GM23338 (cell line): ENCODE measurements at regions not wholly inside any gene's neighbourhood (a gene's known extent, or its start where the extent isn't known, plus 50 kb on each side); places are given as distances from the start of the nearest gene placed in this dataset.

Experiments
- ATAC-seq: fragments of 200-7000 bp; cut with Tn5 transposase; 3 replicates; pipeline ENCODE4 v1.9.1; 2020
- DNase-seq: peaks from one replicate; pipeline ENCODE4 v3.0.0-alpha.2; 2015; ENCODE audit warnings: low spot score
- H2AFZ ChIP-seq: fragments of 200-600 bp; sonication (generic); 2 replicates; pipeline ENCODE4 v1.8.0; 2016; ENCODE audit warnings: antibody characterized with exemption, mild to moderate bottlenecking, moderate library complexity
- H3F3A ChIP-seq: fragments of 200-600 bp; sonication (generic); replicated peaks from 2 replicates; pipeline ENCODE4 v1.8.0; 2017; ENCODE audit warnings: antibody characterized with exemption, mixed run types, low read depth
- H3K27ac ChIP-seq: fragments of 200-600 bp; sonication (generic); 2 replicates; pipeline ENCODE4 v1.6.1; 2016; ENCODE audit warnings: low read depth
- H3K27me3 ChIP-seq: fragments of 200-600 bp; sonication (generic); 2 replicates; pipeline ENCODE4 v1.8.0; 2016; ENCODE audit warnings: mild to moderate bottlenecking, mixed run types, moderate library complexity; ENCODE audit not compliant: insufficient read depth
- H3K36me3 ChIP-seq: fragments of 200-600 bp; sonication (generic); 2 replicates; pipeline ENCODE4 v1.8.0; 2016; ENCODE audit warnings: mild to moderate bottlenecking; ENCODE audit not compliant: insufficient read depth
- H3K4me1 ChIP-seq: fragments of 200-600 bp; sonication (generic); 2 replicates; pipeline ENCODE4 v1.8.0; 2016; ENCODE audit warnings: mild to moderate bottlenecking, moderate library complexity; ENCODE audit not compliant: insufficient read depth
- H3K4me2 ChIP-seq: fragments of 200-600 bp; sonication (generic); 2 replicates; pipeline ENCODE4 v1.7.1; 2017; ENCODE audit warnings: mixed run types
- H3K4me3 ChIP-seq: fragments of 200-600 bp; sonication (generic); 2 replicates; pipeline ENCODE4 v1.6.1; 2016; ENCODE audit warnings: mixed run types
- H3K79me2 ChIP-seq: fragments of 200-600 bp; sonication (generic); replicated peaks from 2 replicates; pipeline ENCODE4 v1.8.0; 2017; ENCODE audit warnings: mild to moderate bottlenecking; ENCODE audit not compliant: insufficient read depth
- H3K9me2 ChIP-seq: fragments of 200-600 bp; sonication (generic); 2 replicates; pipeline ENCODE4 v1.8.0; 2017; ENCODE audit not compliant: insufficient read depth
- H4K20me1 ChIP-seq: fragments of 200-600 bp; sonication (generic); replicated peaks from 2 replicates; pipeline ENCODE4 v1.8.0; 2017; ENCODE audit warnings: mild to moderate bottlenecking; ENCODE audit not compliant: insufficient read depth
- H3K27ac Mint-ChIP-seq: 2 replicates; pipeline ENCODE4 v1.8.0; 2020; ENCODE audit warnings: inconsistent platforms, mild to moderate bottlenecking, moderate library complexity, mixed read lengths
- H3K27me3 Mint-ChIP-seq: 3 replicates; pipeline ENCODE4 v1.8.0; 2022; ENCODE audit warnings: low read depth, mild to moderate bottlenecking, moderate library complexity, mixed read lengths, inconsistent platforms; ENCODE audit not compliant: insufficient read depth, poor library complexity
- H3K36me3 Mint-ChIP-seq: 3 replicates; pipeline ENCODE4 v1.8.0; 2021; ENCODE audit warnings: low read depth, mild to moderate bottlenecking, inconsistent platforms, moderate library complexity, mixed read lengths
- H3K4me1 Mint-ChIP-seq: 3 replicates; pipeline ENCODE4 v1.8.0; 2020; ENCODE audit warnings: mild to moderate bottlenecking, inconsistent platforms, mixed read lengths
- H3K4me3 Mint-ChIP-seq: 3 replicates; pipeline ENCODE4 v1.8.0; 2021; ENCODE audit warnings: moderate library complexity, mild to moderate bottlenecking, inconsistent platforms, mixed read lengths
- H3K9me3 Mint-ChIP-seq: 3 replicates; pipeline ENCODE4 v1.8.0; 2020; ENCODE audit warnings: moderate library complexity, mild to moderate bottlenecking, inconsistent platforms, mixed read lengths
- CREB1 ChIP-seq: fragments of 250-450 bp; sonication (Bioruptor Pico); IDR thresholded peaks from 2 replicates; pipeline ENCODE4 v1.5.0; 2020; ENCODE audit warnings: low read depth, mild to moderate bottlenecking, moderate library complexity
- CTCF ChIP-seq, 2 experiments: fragments of 200-600 bp in 1 of 2; sonication (generic) in 1 of 2; conservative IDR thresholded peaks; 2 replicates each; pipeline versions ENCODE4 v1.5.1 to v1.6.1; 2016 to 2017; ENCODE audit warnings: antibody characterized with exemption in 2 of 2, low read depth in 2 of 2, mild to moderate bottlenecking in 2 of 2, moderate library complexity in 1 of 2
- ETS1 ChIP-seq: IDR thresholded peaks from 2 replicates; pipeline ENCODE4 v1.6.1; 2016; ENCODE audit warnings: antibody characterized with exemption
- EZH2 ChIP-seq: fragments of 200-600 bp; sonication (generic); IDR thresholded peaks from one replicate; pipeline ENCODE4 v1.8.0; 2017; ENCODE audit warnings: antibody characterized with exemption, mild to moderate bottlenecking, low read depth; ENCODE audit not compliant: unreplicated experiment
- EZH2phosphoT487 ChIP-seq: fragments of 200-600 bp; sonication (generic); IDR thresholded peaks from one replicate; pipeline ENCODE4 v1.8.1; 2018; ENCODE audit warnings: antibody characterized with exemption; ENCODE audit not compliant: unreplicated experiment
- JUNB ChIP-seq: IDR thresholded peaks from one replicate; pipeline ENCODE4 v1.6.1; 2016; ENCODE audit warnings: antibody characterized with exemption; ENCODE audit not compliant: unreplicated experiment
- NANOG ChIP-seq: IDR thresholded peaks from 2 replicates; pipeline ENCODE4 v1.6.1; 2016; ENCODE audit warnings: antibody characterized with exemption, borderline replicate concordance
- POLR2AphosphoS5 ChIP-seq: IDR thresholded peaks from 2 replicates; pipeline ENCODE4 v1.6.1; 2016; ENCODE audit warnings: antibody characterized with exemption, low read depth
- REST ChIP-seq: IDR thresholded peaks from one replicate; pipeline ENCODE4 v1.6.1; 2018; ENCODE audit warnings: antibody characterized with exemption; ENCODE audit not compliant: unreplicated experiment
- STAT1 ChIP-seq: IDR thresholded peaks from one replicate; pipeline ENCODE4 v1.6.1; 2016; ENCODE audit warnings: antibody characterized with exemption; ENCODE audit not compliant: unreplicated experiment
- ZNF114 ChIP-seq: fragments of 250-450 bp; sonication (Bioruptor Pico); IDR thresholded peaks from 2 replicates; pipeline ENCODE4 v1.5.0; 2020; ENCODE audit warnings: mild to moderate bottlenecking, moderate library complexity
- ZNF331 ChIP-seq: fragments of 250-450 bp; sonication (Bioruptor Pico); IDR thresholded peaks from 2 replicates; pipeline ENCODE4 v1.5.0; 2020; ENCODE audit warnings: low read depth, mild to moderate bottlenecking, moderate library complexity
- ZNF462 ChIP-seq: fragments of 250-450 bp; sonication (Bioruptor Pico); IDR thresholded peaks from 2 replicates; pipeline ENCODE4 v1.5.0; 2020; ENCODE audit warnings: mild to moderate bottlenecking, moderate library complexity

- no peaks in the 10 kb centered on the region for H3K27me3 ChIP-seq
- Mint-ChIP-seq H3K36me3 (no peaks in the 10 kb centered on the region), H3K27ac (no peak overlapping the region), H3K4me1 (no peaks in the 10 kb centered on the region), H3K27me3 (no peaks in the 10 kb centered on the region), H3K9me3 (no peaks in the 10 kb centered on the region), H3K4me3 (no peak overlapping the region)
- no peaks in the 10 kb centered on the region for H3K36me3 ChIP-seq
- no peak for DNase-seq
- no peak for ATAC-seq
- H4K20me1 ChIP-seq = no peaks in the 10 kb centered on the region
- H3K4me1 ChIP-seq = no peaks in the 10 kb centered on the region
- H3F3A ChIP-seq = no peaks in the 10 kb centered on the region
- no peaks in the 10 kb centered on the region for H3K79me2 ChIP-seq
- H3K4me3 ChIP-seq = no peak overlapping the region
- no peak overlapping the region for H3K4me2 ChIP-seq
- no peak overlapping the region for H3K27ac ChIP-seq
- no peak overlapping the region for H2AFZ ChIP-seq
- no peak for TF ChIP-seq ZNF462 (CRISPR knock-in tag)
- no peak for TF ChIP-seq NANOG
- no peak for TF ChIP-seq ZNF331 (CRISPR knock-in tag)
- no peak for TF ChIP-seq JUNB
- no peak for TF ChIP-seq EZH2phosphoT487
- TF ChIP-seq ZNF114 (CRISPR knock-in tag) = no peak
- TF ChIP-seq STAT1 = no peak
- TF ChIP-seq EZH2 = no peak
- TF ChIP-seq POLR2AphosphoS5 = no peak
- TF ChIP-seq ETS1 = no peak
- TF ChIP-seq CTCF (conservative IDR thresholded peaks at IDR 0.05; ENCODE audit: low read depth in 2 of 2) = no peak
- TF ChIP-seq CREB1 (CRISPR knock-in tag) = no peak
- TF ChIP-seq REST = no peak
- no peaks in the 10 kb centered on the region for H3K9me2 ChIP-seq
Observed at GRCh38 chr12:91328451-91328850, 145.8 kb upstream of the DCN start.
